Activated naive CD8-positive, alpha-beta T cell treated with anti-CD3 and anti-CD28 coated beads, Interleukin-2, amount 50 U/mL, for 16 hours (primary cell): ENCODE measurements at regions not wholly inside any gene's neighbourhood (a gene's known extent, or its start where the extent isn't known, plus 50 kb on each side); places are given as distances from the start of the nearest gene placed in this dataset.
A peak's percentile ranks its signal among the peaks of the same experiment; 100 is the strongest.

Experiments used
- DNase-seq: peaks from one replicate; pipeline ENCODE4 v3.0.0-alpha.2; 2020; ENCODE audit warnings: low read depth, low spot score

GRCh38 chr1:36687312-36687711 is 204.6 kb upstream of the CSF3R start:
- no peak for DNase-seq

GRCh38 chr1:36675931-36676562 is 193.3 kb upstream of the CSF3R start:
- no peak for DNase-seq

- DNase-seq: no peak
Observed at GRCh38 chr1:36675106-36675505, 192.4 kb upstream of the CSF3R start.

- DNase-seq: no peak
Observed at GRCh38 chr1:36673202-36673601, 190.5 kb upstream of the CSF3R start.

GRCh38 chr1:36669262-36669661 is 186.5 kb upstream of the CSF3R start:
- no peak for DNase-seq

GRCh38 chr1:36667836-36668235 is 185.1 kb upstream of the CSF3R start:
- no peak for DNase-seq

- DNase-seq: no peak
Observed at GRCh38 chr1:36667256-36667655, 184.5 kb upstream of the CSF3R start.

GRCh38 chr1:36665478-36666080 is 182.9 kb upstream of the CSF3R start:
- DNase-seq: no peak

GRCh38 chr1:36664571-36665287 is 182.0 kb upstream of the CSF3R start:
- DNase-seq: no peak

GRCh38 chr1:36663772-36664430 is 181.2 kb upstream of the CSF3R start:
- DNase-seq: no peak

- no peak for DNase-seq
Observed at GRCh38 chr1:36658838-36659237, 176.1 kb upstream of the CSF3R start.

GRCh38 chr1:36657826-36658225 is 175.1 kb upstream of the CSF3R start:
- DNase-seq: no peak

GRCh38 chr1:36656838-36657237 is 174.1 kb upstream of the CSF3R start:
- no peak for DNase-seq

- no peak for DNase-seq
Observed at GRCh38 chr1:36656271-36656670, 173.6 kb upstream of the CSF3R start.

- no peak for DNase-seq
Observed at GRCh38 chr1:36654586-36654985, 171.9 kb upstream of the CSF3R start.

- DNase-seq: no peak
Observed at GRCh38 chr1:36653850-36654249, 171.1 kb upstream of the CSF3R start.

GRCh38 chr1:36652586-36652985 is 169.9 kb upstream of the CSF3R start:
- DNase-seq: no peak

GRCh38 chr1:36652011-36652410 is 169.3 kb upstream of the CSF3R start:
- no peak for DNase-seq

- no peak for DNase-seq
Observed at GRCh38 chr1:36651176-36651910, 168.6 kb upstream of the CSF3R start.

- peak; percentile 31 for DNase-seq
Observed at GRCh38 chr1:36650200-36651065, 167.7 kb upstream of the CSF3R start.

GRCh38 chr1:36645867-36646266 is 163.2 kb upstream of the CSF3R start:
- DNase-seq: no peak
